HCT116 (cell line): ENCODE measurements at regions not wholly inside any gene's neighbourhood (a gene's known extent, or its start where the extent isn't known, plus 50 kb on each side); places are given as distances from the start of the nearest gene placed in this dataset.
"Not testable (repeated sequence)": the region's sequence is repeated elsewhere in the genome, so short reads cannot be mapped to it uniquely, and the experiment has no call there.

Experiments
- ATAC-seq: fragments of 200-7000 bp; cut with Tn5 transposase; 2 replicates; pipeline ENCODE4 v1.9.1; 2020; ENCODE audit warnings: mild to moderate bottlenecking, moderate library complexity
- BruUV-seq: library from RNA; stranded (reverse); fragments of 400-500 nt; replicated peaks from 2 replicates; lab custom pipeline; 2021; lab: Mats Ljungman, UMichigan
- CTCF ChIA-PET: fragments of 300-600 bp; sonication (Branson Sonifier 250); formaldehyde crosslinking; loops from one replicate; lab custom pipeline; 2021; ENCODE audit warnings: antibody characterized with exemption; lab: Charles Lee
- POLR2A ChIA-PET: fragments of 300-600, 350-600 bp; sonication (Branson Sonifier 250); formaldehyde crosslinking; loops from one replicate; lab custom pipeline; 2021; ENCODE audit warnings: antibody characterized with exemption; lab: Charles Lee
- RAD21 ChIA-PET, 2 experiments: fragments of 300-600 bp; sonication (Branson Sonifier 250); formaldehyde crosslinking; loops; one replicate each; lab custom pipeline; 2023; ENCODE audit warnings: low total read pairs in 2 of 2; ENCODE audit not compliant: uncharacterized antibody in 2 of 2, unreplicated experiment in 2 of 2, low non-redundant PET in 1 of 2; lab: Charles Lee
- DNase-seq: peaks from one replicate; pipeline ENCODE4 v3.0.0-alpha.2; 2010; ENCODE audit warnings: low read depth, low spot score
- H2AFZ ChIP-seq: fragments of 200-600 bp; shearing (Covaris generic), sonication (generic); 2 replicates; pipeline ENCODE4 v1.6.1; 2017; ENCODE audit warnings: low read depth, mixed run types, mixed read lengths, antibody characterized with exemption, low read length; ENCODE audit not compliant: poor library complexity, severe bottlenecking
- H3K27ac ChIP-seq: 2 replicates; pipeline ENCODE4 v1.5.1; 2012; ENCODE audit warnings: low read depth, low read length
- H3K27me3 ChIP-seq: fragments of 200-600 bp; sonication (generic); 2 replicates; pipeline ENCODE4 v1.6.1; 2016; ENCODE audit warnings: mixed run types, low read length, mixed read lengths; ENCODE audit not compliant: insufficient read depth
- H3K36me3 ChIP-seq, 2 experiments: fragments of 200-500 bp in 1 of 2; fragments of 200-600 bp in 1 of 2; sonication (Bioruptor generic) in 1 of 2; sonication (generic) in 1 of 2; 2 replicates each; pipeline versions ENCODE4 v1.5.1 to v1.6.1; 2014 to 2016; ENCODE audit warnings: low read length in 2 of 2, inconsistent platforms in 1 of 2, mixed read lengths in 1 of 2, mixed run types in 1 of 2; ENCODE audit not compliant: insufficient read depth in 2 of 2, control insufficient read depth in 1 of 2
- H3K4me1 ChIP-seq, 2 experiments: fragments of 200-600 bp in 1 of 2; sonication (generic) in 1 of 2; 2 replicates each; pipeline versions ENCODE4 v1.5.1 to v1.6.1; 2012 to 2017; ENCODE audit warnings: low read length in 2 of 2, inconsistent platforms in 1 of 2, mild to moderate bottlenecking in 1 of 2, mixed read lengths in 1 of 2, mixed run types in 1 of 2, moderate library complexity in 1 of 2; ENCODE audit not compliant: insufficient read depth in 2 of 2, control insufficient read depth in 1 of 2
- H3K4me2 ChIP-seq: fragments of 200-600 bp; sonication (generic); 2 replicates; pipeline ENCODE4 v1.6.1; 2017; ENCODE audit warnings: mixed run types, low read length, mixed read lengths
- H3K4me3 ChIP-seq, 2 experiments: fragments of 200-600 bp in 1 of 2; sonication (generic) in 1 of 2; replicated peaks in 1 of 2; 2 replicates each; pipeline ENCODE4 v1.5.1; 2011 to 2016; ENCODE audit warnings: low read length in 2 of 2, control low read depth in 1 of 2, low read depth in 1 of 2, mild to moderate bottlenecking in 1 of 2, mixed read lengths in 1 of 2, mixed run types in 1 of 2
- H3K79me2 ChIP-seq: fragments of 200-600 bp; sonication (generic); 2 replicates; pipeline ENCODE4 v1.6.1; 2017; ENCODE audit warnings: mild to moderate bottlenecking, mixed run types, low read length, moderate library complexity, mixed read lengths; ENCODE audit not compliant: insufficient read depth
- H3K9ac ChIP-seq: fragments of 200-600 bp; sonication (generic); 2 replicates; pipeline ENCODE4 v1.6.1; 2016; ENCODE audit warnings: low read length, mixed read lengths
- H3K9me2 ChIP-seq: fragments of 200-600 bp; sonication (generic), shearing (Covaris generic); 2 replicates; pipeline ENCODE4 v1.6.1; 2017; ENCODE audit warnings: mixed run types, mild to moderate bottlenecking, moderate library complexity; ENCODE audit not compliant: insufficient read depth
- H3K9me3 ChIP-seq, 2 experiments: fragments of 200-500 bp in 1 of 2; fragments of 200-600 bp in 1 of 2; sonication (Bioruptor generic) in 1 of 2; sonication (generic) in 1 of 2; 2 replicates each; pipeline ENCODE4 v1.6.1; 2014 to 2017; ENCODE audit warnings: low read length in 2 of 2, mixed read lengths in 2 of 2, inconsistent platforms in 1 of 2, low read depth in 1 of 2, mild to moderate bottlenecking in 1 of 2, mixed run types in 1 of 2, moderate library complexity in 1 of 2; ENCODE audit not compliant: control insufficient read depth in 1 of 2, insufficient read depth in 1 of 2
- H4K20me1 ChIP-seq: fragments of 200-600 bp; sonication (generic), shearing (Covaris generic); 2 replicates; pipeline ENCODE4 v1.6.1; 2017; ENCODE audit warnings: mixed run types, mild to moderate bottlenecking, moderate library complexity; ENCODE audit not compliant: insufficient read depth
- intact Hi-C: fragments of 100-400 bp; cut with micrococcal nuclease; formaldehyde crosslinking; loops from 2 replicates; pipeline ENCODE4 v1.10.0; 2022

DNA sequence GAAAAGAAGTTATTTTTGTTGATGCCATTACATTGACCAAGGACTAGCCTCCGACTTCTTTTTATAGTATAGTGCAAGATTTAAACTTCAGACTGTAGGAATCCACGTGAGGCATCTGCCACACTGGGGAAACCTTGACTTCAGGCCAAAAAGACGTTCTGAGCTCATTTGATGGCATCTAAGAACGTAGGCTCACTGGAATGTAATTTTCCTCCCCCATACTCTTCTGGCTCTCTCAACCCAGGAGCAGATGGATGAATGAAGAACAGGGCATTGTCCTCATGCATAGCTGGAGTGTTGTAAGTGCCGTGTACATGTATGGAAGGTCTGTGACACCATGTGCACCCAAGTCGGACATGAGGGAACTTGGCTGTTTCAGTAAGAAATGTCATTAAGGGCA is 72.8 kb upstream of the IKBKE start:
- DNase-seq, POLR2A ChIA-PET, BruUV-seq, H2AFZ ChIP-seq, H3K27ac ChIP-seq, ATAC-seq, intact Hi-C loops, H3K4me1 ChIP-seq, H3K36me3 ChIP-seq, H3K79me2 ChIP-seq, H3K9me2 ChIP-seq, RAD21 ChIA-PET, H3K9ac ChIP-seq, H3K9me3 ChIP-seq, H3K27me3 ChIP-seq, H4K20me1 ChIP-seq, H3K4me2 ChIP-seq, CTCF ChIA-PET, H3K4me3 ChIP-seq: not testable (repeated sequence)

- RAD21 ChIA-PET, ATAC-seq, H2AFZ ChIP-seq, POLR2A ChIA-PET, CTCF ChIA-PET, H3K4me1 ChIP-seq, H3K4me3 ChIP-seq, intact Hi-C loops, H3K27me3 ChIP-seq, H3K4me2 ChIP-seq, BruUV-seq, DNase-seq, H3K9me3 ChIP-seq, H3K36me3 ChIP-seq, H4K20me1 ChIP-seq, H3K9me2 ChIP-seq, H3K9ac ChIP-seq, H3K79me2 ChIP-seq, H3K27ac ChIP-seq: not testable (repeated sequence)
These were observed 72.0 kb upstream of the IKBKE start for GRCh38 chr1:206398261-206398660.

- H3K4me3 ChIP-seq, RAD21 ChIA-PET, H4K20me1 ChIP-seq, H2AFZ ChIP-seq, H3K27ac ChIP-seq, DNase-seq, CTCF ChIA-PET, H3K4me1 ChIP-seq, ATAC-seq, H3K79me2 ChIP-seq, H3K36me3 ChIP-seq, H3K4me2 ChIP-seq, POLR2A ChIA-PET, BruUV-seq, H3K9ac ChIP-seq, H3K9me2 ChIP-seq, intact Hi-C loops, H3K9me3 ChIP-seq, H3K27me3 ChIP-seq: not testable (repeated sequence)
These were observed 66.5 kb upstream of the IKBKE start for GRCh38 chr1:206403612-206404307.

GRCh38 chr1:206404309-206405027 is 65.8 kb upstream of the IKBKE start:
- H3K9me2 ChIP-seq, POLR2A ChIA-PET, DNase-seq, H4K20me1 ChIP-seq, H3K79me2 ChIP-seq, BruUV-seq, H2AFZ ChIP-seq, CTCF ChIA-PET, ATAC-seq, H3K27me3 ChIP-seq, H3K4me1 ChIP-seq, intact Hi-C loops, H3K36me3 ChIP-seq, H3K27ac ChIP-seq, H3K9me3 ChIP-seq, H3K4me3 ChIP-seq, H3K9ac ChIP-seq, RAD21 ChIA-PET, H3K4me2 ChIP-seq: not testable (repeated sequence)
